T-helper 1 cell (primary cell): ENCODE measurements at regions not wholly inside any gene's neighbourhood (a gene's known extent, or its start where the extent isn't known, plus 50 kb on each side); places are given as distances from the start of the nearest gene placed in this dataset.
"Not testable (repeated sequence)": the region's sequence is repeated elsewhere in the genome, so short reads cannot be mapped to it uniquely, and the experiment has no call there.

Experiments
- DNase-seq, 5 donors: peaks; one replicate each; pipeline ENCODE4 v3.0.0-alpha.2; 2012 to 2020

DNA sequence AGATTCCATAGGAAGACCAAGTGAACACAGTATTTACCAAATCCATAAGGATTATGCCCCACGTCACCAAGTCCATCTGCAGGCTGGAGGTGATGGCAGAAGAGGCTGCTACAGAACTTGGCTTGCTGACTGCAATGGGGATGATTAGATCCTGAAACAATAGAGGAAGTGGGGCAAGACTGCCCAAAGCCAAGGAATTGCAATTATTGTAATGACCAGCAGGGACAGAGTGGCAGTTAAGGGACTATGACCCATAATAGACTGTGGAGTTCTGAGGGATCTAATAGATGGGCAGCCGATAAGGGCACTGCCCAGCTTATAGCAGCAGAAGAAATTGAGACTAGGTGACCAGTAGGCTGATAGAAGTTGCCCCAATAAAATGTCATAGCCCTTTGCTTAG lies 108.4 kb downstream of the MINAR1 start:
- DNase-seq = no peak

DNA sequence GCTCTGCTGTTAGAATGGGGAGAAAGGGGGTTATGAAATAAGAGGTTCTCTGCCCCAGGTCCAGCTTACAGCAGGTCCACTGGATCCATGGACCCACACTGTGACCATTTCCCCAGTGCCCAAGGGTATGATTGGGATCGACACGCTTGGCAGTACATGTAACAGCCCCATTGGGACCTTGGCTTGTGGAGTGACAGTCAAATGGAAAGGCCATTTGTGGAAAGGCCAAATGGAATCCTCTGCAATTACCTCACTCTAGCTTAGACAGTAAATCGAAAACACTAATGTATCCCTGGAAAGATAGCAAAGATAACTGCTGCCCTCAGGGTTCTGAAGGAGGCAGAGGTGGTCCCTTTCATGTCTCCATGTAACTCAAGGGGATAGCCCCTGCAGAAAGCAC lies 109.1 kb downstream of the MINAR1 start:
- no peak for DNase-seq

DNA sequence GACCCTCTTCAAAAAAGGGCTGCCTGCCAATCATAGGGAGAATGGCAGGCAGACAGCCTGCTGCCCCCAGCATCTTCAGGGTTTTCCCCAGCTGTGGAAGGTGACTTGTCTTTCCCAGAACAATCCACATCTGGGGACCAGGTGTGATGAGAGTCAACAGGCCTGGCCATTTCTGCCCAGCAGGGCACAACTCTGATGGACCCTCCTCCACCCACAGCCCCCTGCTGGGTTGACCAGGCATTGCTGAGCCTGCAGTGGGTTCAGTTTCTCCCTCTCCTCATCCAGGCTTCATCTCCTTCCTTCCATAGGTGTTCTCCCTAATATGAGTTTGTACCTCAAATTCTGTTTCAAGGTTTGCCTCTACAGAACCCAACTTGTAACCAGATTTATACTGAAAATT lies 111.0 kb downstream of the MINAR1 start:
- no peak for DNase-seq

DNA sequence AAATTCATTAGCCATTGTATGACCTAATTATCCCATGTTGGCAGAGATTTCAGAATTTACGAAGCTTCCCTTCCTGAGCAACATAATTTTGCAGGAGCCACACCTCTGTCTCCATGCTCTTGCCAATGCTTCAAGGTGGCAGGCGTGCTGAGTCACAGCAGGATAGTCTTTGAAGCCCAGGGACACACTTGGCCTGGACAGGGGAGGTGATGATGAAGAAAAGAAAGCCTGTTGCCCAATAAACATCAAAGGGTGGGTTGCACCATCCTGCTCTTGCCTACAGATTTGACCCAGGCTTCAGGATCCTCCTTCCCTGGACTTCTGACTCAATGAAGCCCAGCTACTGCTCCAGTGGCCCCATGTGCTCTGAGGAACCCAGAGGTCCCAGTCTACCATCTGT lies 117.1 kb downstream of the MINAR1 start:
- no peak for DNase-seq

DNA sequence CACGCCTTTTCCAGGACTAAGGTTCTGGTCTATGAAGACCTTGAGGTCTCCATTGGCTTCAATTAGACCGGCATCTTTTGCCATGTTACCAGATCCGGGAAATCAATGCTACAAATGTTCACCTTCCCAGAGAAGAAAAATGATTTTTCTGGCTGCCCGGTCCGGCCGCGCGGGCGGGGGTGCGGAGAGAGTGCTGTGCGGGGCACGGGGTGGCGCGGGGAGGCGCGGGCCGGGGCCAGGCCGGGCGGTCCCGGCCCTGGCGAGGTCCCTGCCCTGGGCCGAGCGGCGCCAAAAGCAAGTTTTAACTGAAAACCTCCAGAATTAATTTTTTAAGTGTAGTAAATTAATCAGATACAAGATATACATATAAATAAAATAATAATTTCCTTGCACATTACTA lies 128.2 kb downstream of the MINAR1 start:
- DNase-seq = no peak

DNA sequence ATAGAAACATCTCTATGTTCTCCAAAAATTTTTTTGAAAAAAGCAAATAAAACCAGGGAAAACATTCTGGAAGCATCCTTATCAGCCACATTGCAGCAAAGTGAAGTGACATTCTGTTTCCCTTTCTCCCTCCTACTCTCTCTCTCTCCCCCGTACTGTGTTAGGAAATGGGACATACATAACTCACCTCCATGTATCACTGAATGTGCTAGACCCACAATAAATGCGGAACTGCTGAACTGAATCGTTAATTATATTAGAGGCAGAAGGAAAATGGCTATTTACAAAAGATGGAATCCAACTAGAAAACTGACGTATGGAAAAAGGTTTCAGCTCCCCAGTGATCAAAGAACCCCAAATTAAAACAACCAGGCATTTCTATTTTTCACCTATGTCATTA lies 129.8 kb downstream of the MINAR1 start:
- no peak for DNase-seq

DNA sequence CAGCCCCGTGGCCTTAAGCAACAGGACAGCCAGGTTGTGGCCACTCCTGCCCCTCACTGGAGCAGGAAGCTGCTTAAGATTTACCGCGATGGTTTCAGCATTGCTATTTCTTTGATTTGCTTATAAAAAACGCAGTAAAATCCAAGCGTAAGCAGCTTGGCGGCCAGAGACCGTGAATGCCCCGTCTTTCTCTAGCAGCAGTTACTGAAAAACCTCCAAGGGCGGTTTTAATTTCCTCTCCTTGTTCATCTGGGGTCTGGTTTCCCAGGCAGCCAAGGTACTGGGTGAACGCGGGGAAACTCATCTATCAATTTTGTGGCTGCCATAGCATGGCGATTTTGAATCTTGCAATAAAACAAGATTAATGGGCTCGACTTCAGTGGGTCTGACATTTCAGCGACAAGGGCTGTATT lies 130.3 kb downstream of the MINAR1 start:
- no peak for DNase-seq

DNA sequence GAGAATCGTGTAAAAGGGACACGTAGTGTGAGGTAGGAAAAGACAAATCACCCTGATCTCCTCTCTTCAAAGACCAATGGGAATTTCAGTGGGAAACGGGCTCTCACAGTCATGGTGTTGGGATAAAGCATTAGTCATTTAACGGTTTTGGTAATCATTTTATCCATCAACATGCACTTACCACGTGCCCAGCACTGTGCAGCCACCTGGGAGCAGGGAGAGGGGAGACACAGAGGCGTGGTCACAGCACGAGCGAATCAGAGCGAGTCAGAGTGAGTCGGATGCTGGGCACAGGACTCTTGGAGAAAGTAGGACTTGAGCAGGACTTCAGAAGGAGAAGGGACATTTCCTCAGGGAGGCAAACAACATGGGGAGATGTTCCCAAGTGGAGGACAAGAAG lies 130.8 kb downstream of the MINAR1 start:
- DNase-seq = no peak

DNA sequence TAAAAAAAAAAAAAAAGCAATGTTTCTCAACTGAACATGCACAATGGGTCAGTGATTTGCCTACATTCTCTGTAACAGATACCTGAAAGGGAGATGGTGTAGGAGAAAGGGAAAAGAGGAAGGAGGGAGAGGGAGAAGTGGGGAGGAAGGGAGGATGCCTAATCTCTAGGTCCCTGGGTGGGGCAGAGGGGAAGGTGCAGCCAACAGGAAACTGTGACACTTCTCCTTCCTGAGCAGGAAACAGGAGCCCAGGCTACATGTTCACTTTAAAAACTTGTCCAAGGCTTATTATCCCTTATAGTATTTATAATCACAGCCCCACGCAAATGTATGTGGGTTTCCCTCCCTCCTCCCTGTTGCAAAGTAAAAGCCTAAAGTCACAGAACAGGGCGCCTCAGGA lies 137.9 kb downstream of the MINAR1 start:
- no peak for DNase-seq

DNA sequence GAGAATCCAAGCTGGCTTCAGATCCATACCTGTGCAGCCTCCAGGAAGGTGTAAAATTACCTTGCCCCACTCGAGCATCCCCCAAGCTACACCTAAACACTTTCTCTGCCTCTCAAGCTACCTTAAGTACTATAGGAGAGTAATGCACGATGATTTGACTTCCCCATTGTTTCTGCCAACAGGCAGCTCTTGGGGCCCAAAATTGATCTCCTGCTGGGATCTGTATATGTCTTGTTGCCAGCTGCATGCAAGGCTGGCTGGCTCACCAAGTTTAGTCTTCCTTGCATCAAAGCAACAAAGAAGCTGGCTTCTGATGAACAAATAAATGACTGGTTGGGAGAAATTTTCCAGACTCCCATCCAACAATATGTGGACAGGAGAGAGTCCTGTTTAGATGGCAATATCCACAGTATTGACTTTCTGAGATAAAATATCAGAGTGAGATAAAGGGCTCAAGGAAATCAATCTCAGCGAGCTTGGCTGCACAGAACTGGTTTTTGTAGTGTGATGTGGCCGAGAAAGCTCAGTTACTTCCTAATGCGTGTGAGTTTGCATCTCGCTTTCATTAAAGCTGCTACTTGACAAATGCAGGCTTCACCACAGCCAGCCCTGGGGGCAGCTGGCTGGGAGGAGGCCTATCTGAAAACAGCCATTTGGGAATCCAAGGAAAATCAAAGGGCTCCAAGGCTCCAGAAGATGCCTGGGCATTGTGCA lies 140.7 kb downstream of the MINAR1 start:
- DNase-seq = no peak

DNA sequence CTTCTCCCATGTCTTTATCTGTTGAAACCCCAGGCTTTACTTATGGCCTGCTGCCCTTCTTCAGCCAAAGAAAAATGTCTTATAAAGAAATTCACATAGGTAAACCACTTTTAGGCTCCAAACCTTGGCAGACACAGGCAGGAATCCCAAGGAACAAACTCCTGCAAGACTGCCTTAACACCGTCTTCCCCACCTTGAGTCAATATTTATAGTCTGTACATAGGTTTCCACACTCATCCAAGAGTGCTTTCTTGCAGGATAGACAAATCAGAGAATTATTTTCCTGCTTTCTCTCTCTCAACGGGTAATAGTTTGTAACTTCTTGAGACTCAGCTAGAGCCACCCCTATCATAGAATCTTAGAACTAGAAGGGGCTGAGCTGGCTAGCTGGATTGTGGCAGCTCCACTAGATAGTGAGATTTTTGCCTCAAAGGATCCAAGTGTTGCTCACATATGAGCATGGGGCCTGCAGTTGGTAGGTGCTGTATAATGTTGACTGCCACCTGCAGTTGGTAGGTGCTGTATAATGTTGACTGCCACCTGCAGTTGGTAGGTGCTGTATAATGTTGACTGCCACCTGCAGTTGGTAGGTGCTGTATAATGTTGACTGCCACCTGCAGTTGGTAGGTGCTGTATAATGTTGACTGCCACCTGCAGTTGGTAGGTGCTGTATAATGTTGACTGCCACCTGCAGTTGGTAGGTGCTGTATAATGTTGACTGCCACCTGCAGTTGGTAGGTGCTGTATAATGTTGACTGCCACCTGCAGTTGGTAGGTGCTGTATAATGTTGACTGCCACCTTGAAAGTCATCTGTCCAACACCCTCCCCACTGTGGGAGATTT lies 142.5 kb downstream of the MINAR1 start:
- DNase-seq = not testable (repeated sequence)

DNA sequence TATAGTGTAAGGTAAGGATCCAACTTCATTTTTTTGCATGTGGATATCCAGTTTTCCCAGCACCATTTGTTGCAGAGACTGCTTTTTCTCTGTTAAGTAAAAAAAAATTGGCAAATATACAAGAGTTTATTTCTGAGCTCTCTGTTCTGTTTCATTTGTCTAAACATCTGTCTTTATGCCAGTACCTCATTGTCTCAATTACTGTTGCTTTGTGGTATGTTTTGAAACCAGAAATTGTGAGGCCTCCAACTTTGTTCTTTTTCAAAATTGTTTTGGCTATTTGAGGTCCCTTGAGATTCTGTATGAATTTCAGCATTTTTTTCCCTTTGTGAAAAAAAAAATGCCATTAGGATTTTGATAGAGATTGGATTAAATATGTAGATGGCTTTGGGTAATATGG lies 150.5 kb downstream of the MINAR1 start:
- DNase-seq = no peak

DNA sequence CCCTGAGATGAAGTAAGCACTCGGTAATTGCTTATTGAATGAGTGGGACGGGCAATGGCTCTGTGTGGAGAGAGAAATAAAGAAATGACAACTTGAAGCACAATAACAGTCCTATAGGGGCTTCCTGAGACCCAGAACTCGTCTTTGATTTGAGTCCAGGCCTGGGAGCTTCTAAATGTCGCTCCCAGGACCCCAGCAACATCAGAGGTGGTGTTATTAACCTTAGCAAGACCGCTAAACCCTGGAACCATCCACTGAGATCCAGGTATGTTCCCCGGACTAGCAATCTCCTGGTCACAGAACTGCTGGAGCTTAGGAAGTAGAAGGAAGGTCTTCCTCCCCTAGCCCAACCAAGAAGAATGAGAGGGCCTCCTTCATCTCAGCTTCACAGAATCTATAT lies 160.0 kb downstream of the MINAR1 start:
- no peak for DNase-seq

DNA sequence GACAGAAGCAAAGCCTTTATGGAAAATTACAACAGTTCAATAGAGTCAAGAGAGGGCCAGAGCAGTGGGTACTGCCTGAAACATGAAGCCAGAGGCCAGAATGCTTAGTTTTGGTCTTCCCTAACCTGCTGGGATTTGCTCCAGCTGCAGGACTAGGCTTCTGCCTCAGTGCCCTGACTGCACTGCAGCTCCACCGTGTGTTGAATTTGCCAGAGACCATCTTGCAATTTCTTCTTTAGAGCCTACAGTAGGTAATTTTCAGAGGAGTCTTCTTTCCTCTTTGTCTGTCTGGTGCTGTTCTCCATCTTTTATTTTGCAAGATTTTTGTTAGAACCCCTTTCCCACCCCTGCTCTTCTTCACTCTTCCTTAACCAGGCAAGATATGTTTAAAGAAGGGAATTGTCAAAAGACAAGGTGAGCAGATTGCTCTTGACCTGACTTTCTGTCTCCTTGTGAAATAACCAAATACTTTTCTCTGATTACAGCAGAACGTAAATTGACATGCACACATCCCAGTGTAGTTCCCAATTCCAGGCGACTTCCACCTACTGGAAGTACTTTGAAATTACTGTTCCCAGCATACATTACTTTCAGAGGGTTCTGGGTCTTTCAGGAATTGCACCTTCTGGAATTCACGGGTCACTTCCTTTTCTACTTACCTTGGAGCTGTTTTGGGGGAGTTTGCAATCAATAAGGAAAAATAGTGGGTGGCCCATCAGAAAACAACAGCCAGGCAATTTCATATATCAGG lies 161.2 kb downstream of the MINAR1 start:
- DNase-seq = no peak

DNA sequence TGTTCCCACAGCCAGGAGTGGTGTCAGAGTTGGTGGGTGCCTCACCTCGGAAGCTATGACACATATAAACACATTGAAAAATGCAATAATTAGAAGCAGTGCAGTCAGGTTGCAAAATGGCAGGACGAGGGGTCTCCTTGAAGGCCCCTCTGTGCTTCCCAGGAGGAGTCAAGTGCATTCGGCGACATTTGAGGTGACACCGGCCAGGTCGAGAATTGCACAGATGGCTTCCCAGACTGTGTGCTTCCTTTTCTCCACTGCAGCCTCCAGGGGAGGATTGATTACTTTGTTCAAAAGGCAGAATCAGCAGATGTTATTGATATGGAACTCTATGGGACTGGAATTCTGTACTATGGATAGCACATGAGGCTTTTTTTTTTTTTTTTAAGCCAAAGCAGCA lies 163.2 kb downstream of the MINAR1 start:
- DNase-seq = no peak

DNA sequence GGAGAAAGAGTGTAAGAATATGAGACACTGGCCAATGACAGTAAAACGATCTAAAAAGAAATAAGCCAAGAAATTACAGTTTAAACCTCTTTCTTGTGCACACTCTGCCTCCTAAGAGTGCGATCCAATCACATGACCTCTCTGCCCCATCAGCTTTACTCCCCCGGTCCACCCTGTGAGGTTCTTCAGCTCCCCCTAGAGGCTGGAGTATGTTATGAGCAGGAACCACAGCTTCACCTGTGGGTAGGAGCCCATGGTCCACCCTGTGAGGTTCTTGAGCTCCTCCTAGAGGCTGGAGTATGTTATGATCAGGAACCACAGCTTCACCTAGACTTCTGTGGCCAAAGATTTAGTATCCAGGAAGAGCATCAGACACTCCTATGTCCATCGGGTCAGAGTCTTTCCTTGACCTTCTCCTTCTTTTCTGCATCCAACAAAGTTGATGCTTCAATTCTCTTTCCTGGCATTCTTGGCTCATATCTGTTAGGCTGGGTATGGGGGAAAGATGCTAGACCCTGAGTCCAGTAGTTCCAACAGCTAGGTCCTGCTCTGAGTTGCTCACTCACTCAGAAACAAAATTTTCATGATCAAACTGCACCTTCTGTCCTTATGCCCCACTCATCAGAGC lies 164.0 kb downstream of the MINAR1 start:
- DNase-seq = peak in 2 of 5 donors; percentile 2 to 83

DNA sequence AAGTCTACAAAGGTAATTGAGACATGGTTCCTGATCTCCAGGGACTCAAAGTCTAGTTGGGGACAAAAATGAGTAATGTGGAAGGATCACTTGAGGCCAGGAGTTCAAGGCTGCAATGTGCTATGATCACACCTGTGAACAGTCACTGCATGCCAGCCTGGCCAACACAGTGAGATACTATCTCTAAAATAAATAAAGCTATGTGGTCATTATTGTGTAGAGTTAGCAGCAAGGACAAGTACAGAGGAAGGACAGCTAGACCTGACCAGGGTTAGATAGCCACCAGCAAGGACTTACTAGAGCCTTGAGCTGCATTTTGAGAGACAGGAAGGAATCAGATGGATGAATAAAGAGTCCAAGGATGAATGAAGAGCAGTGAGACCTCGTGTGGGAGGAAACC lies 166.5 kb downstream of the MINAR1 start:
- DNase-seq = no peak

DNA sequence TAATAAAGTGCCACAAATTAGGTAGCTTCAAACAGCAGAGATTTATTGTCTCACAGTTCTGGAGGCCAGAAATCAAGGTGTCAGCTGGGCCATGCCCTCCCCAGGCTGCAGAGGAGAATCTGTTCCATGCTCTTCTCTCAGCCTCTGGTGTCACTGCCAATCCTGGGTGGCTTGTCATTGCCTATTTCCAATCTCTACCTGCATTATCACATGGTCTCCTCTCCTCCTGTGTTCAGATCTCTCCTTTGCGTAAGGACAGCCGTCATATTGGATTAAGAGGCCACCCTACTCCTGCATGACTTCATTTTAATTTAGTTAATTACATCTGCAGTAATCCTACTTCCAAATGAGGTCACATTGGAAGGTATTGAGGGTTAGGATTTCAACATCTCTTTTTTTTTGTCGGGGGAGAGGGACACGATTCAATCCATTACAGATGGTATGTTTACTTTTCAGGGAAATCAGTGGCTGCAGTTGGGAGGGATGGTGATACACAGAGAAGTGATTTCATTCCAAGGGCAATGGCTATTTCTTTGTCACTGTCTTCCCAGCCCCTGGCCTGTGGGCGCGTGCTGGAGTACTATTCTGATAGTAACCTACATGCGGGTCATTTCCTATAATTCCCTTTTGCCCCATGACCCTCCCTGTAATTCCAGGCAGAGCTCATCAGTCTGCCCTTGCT lies 169.4 kb downstream of the MINAR1 start:
- no peak for DNase-seq

DNA sequence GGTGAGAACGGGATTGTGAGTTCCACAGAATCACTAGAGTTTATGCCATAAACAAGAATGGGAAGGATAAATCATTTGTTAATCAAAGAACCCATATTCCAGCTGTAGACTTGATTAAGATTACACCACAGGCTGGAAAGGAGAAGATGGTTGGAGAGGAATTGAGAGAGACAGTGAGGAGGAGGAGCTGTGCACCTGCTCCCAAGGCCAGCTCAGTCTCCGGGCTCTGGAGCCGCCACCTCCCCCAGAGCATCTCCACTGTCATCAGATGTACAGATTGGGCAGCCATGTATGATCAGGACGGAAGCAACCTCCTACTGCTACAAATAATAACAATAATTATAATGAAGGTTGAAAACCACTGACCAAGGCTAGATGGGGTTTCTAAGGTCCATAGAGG lies 170.0 kb downstream of the MINAR1 start:
- DNase-seq = no peak

DNA sequence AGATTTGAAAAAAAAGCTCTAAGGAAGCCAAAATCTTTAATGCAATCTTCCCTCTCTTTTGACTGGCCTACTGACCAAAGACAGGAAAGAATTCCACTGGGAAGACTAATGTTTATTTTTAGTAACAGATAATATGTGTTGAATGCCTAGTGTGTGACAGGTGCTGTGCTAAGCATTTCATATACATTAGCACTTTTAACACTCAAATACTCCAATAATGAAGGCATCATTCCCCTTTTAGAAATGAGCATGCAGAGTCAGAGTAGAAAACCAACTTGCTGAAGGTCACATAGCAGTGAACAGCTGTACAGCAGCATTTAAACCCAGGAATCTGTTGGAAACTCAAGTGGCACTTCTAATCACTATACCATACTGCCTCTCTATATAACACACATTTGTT lies 170.6 kb downstream of the MINAR1 start:
- DNase-seq = no peak

DNA sequence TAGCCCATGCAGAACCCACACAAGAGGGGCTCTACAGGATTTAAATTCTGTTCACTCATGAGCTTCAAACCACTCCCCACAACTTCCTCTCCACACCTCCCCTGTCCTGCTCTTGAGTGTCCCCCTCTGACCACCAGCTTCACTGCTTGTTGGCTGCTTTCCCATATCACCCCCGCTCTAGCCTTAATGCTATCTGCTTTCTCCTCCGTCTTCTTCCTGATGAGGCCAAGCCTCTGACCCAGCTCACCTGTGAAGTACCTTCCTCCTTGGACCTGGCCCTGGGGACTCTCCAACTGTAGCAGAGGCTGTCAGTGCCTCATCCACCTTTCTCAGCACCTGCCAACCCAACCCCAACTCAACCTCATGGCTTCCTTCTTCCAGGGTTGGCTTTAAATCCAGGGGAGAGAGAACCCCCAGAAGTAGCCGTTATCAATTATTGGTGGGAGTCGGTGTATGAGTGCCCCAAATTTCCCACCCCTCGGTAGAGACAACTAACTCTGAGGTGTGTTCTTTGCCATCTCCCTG lies 174.8 kb downstream of the MINAR1 start:
- no peak for DNase-seq
